Lung (tissue), 11 donors: ENCODE measurements at regions not wholly inside any gene's neighbourhood (a gene's known extent, or its start where the extent isn't known, plus 50 kb on each side); places are given as distances from the start of the nearest gene placed in this dataset.

Experiments used
- ATAC-seq: fragments of 200-7000 bp; cut with Tn5 transposase; one replicate; pipeline ENCODE4 v1.9.1; 2020; ENCODE audit warnings: moderate number of reproducible peaks; ENCODE audit not compliant: insufficient read depth, low FRiP score
- DNase-seq, 3 donors: peaks; one replicate each; pipeline ENCODE4 v3.0.0-alpha.2; 2013 to 2017
- H3K27ac ChIP-seq, 2 donors: one replicate each; pipeline ENCODE4 v1.5.1; 2013; ENCODE audit warnings: mild to moderate bottlenecking in 2 of 2, moderate library complexity in 2 of 2, control low read depth in 1 of 2, inconsistent platforms in 1 of 2, low read depth in 1 of 2, low read length in 1 of 2
- H3K27me3 ChIP-seq, 3 donors: one replicate each; pipeline ENCODE4 v1.5.1; 2013; ENCODE audit warnings: low read length in 2 of 3; ENCODE audit not compliant: control insufficient read depth in 3 of 3, insufficient read depth in 3 of 3
- H3K36me3 ChIP-seq, 4 donors: one replicate each; pipeline ENCODE4 v1.5.1; 2013; ENCODE audit warnings: low read length in 4 of 4, mild to moderate bottlenecking in 1 of 4, moderate library complexity in 1 of 4; ENCODE audit not compliant: control insufficient read depth in 4 of 4, insufficient read depth in 4 of 4
- H3K4me1 ChIP-seq, 5 donors: one replicate each; pipeline ENCODE4 v1.5.1; 2013; ENCODE audit warnings: low read length in 5 of 5, mild to moderate bottlenecking in 2 of 5, moderate library complexity in 1 of 5; ENCODE audit not compliant: control insufficient read depth in 5 of 5, insufficient read depth in 5 of 5
- H3K4me3 ChIP-seq: one replicate; pipeline ENCODE4 v1.5.1; 2013; ENCODE audit warnings: mild to moderate bottlenecking, control low read depth, moderate library complexity
- H3K9ac ChIP-seq, 2 donors: one replicate each; pipeline ENCODE4 v1.5.1; 2013; ENCODE audit warnings: low read length in 2 of 2, control low read depth in 1 of 2; ENCODE audit not compliant: insufficient read depth in 1 of 2
- H3K9me3 ChIP-seq, 4 donors: one replicate each; pipeline ENCODE4 v1.5.1; 2013; ENCODE audit warnings: low read length in 3 of 4, mild to moderate bottlenecking in 1 of 4, moderate library complexity in 1 of 4; ENCODE audit not compliant: control insufficient read depth in 4 of 4, insufficient read depth in 3 of 4
- CTCF ChIP-seq: IDR thresholded peaks from 2 replicates; pipeline ENCODE4 v1.5.1; 2012; ENCODE audit warnings: mild to moderate bottlenecking; ENCODE audit errors: control extremely low read depth, extremely low read depth
- WGBS, 2 donors: extraction: QIAGEN DNeasy Blood & Tissue Kit; methylation state at CpG; one replicate each; pipeline ENCODE4 v1.1.7; 2013; 5-methylcytosine and 5-hydroxymethylcytosine counted together
- donor health status: control.
- donor health status: control.
- donor health status: Bipolar disorder and iron deficiency.
- donor health status: healthy.
- donor health status: DM: yes; HTN: yes; CAD: no.

GRCh38 chr4:19386786-19387185 is 864.9 kb upstream of the SLIT2 start:
- WGBS, 2 donors = 84 to 87% methylated on average over 2 of the region's 2 CpGs
- Histone ChIP-seq H3K27ac (no peak overlapping the region), H3K27me3 (no peaks in the 10 kb centered on the region), H3K9me3 (peaks cover 0 to 3% (median 0%) of the 10 kb centered on the region in 4 donors), H3K9ac (no peak overlapping the region), H3K4me3 (no peak overlapping the region), H3K36me3 (no peaks in the 10 kb centered on the region), H3K4me1 (no peaks in the 10 kb centered on the region)
- DNase-seq (no peak), ATAC-seq (no peak)
- TF ChIP-seq CTCF = no peak

- H3K4me1 ChIP-seq = no peaks in the 10 kb centered on the region
- ATAC-seq = no peak
- peaks cover 0 to 3% (median 0%) of the 10 kb centered on the region in 4 donors for H3K9me3 ChIP-seq
- H3K4me3 ChIP-seq = no peak overlapping the region
- 78 to 87% methylated on average over 6 of the region's 6 CpGs for WGBS, 2 donors
- no peak for TF ChIP-seq CTCF
- H3K9ac ChIP-seq = no peak overlapping the region
- no peaks in the 10 kb centered on the region for H3K36me3 ChIP-seq
- no peaks in the 10 kb centered on the region for H3K27me3 ChIP-seq
- H3K27ac ChIP-seq = no peak overlapping the region
- no peak for DNase-seq
Observed at GRCh38 chr4:19382993-19383756, 868.5 kb upstream of the SLIT2 start.

GRCh38 chr4:19381068-19381467 is 870.6 kb upstream of the SLIT2 start:
- no peaks in the 10 kb centered on the region for H3K4me1 ChIP-seq
- no peak overlapping the region for H3K4me3 ChIP-seq
- WGBS, 2 donors = 85 to 92% methylated on average over 1 of the region's 1 CpG
- TF ChIP-seq CTCF = no peak
- H3K36me3 ChIP-seq = no peaks in the 10 kb centered on the region
- no peaks in the 10 kb centered on the region for H3K9me3 ChIP-seq
- H3K27ac ChIP-seq = no peak overlapping the region
- H3K9ac ChIP-seq = no peak overlapping the region
- no peak for ATAC-seq
- no peaks in the 10 kb centered on the region for H3K27me3 ChIP-seq
- DNase-seq = no peak

- Histone ChIP-seq H3K27me3 (no peaks in the 10 kb centered on the region), H3K4me3 (no peak overlapping the region), H3K4me1 (peaks cover 0 to 3% (median 0%) of the 10 kb centered on the region in 5 donors), H3K36me3 (no peaks in the 10 kb centered on the region), H3K9me3 (no peaks in the 10 kb centered on the region), H3K27ac (no peak overlapping the region), H3K9ac (no peak overlapping the region)
- no peak for TF ChIP-seq CTCF
- ATAC-seq = no peak
- WGBS, 2 donors = 85 to 87% methylated on average over 2 of the region's 2 CpGs
- no peak for DNase-seq
Observed at GRCh38 chr4:19380600-19380999, 871.1 kb upstream of the SLIT2 start.
